ENCODE measurements at regions not wholly inside any gene's neighbourhood (a gene's known extent, or its start where the extent isn't known, plus 50 kb on each side); places are given as distances from the start of the nearest gene placed in this dataset.

GRCh38 chr4:16952896-16953630 lies 54.6 kb upstream of the LDB2 start:
- Histone ChIP-seq H3K36me3 (no peaks in the 10 kb centered on the region), H3K9me3 (no peaks in the 10 kb centered on the region), H3K27ac (no peak overlapping the region), H3K27me3 (replicated peaks; ENCODE audit: insufficient read depth) (no peaks in the 10 kb centered on the region), H3K4me1 (replicated peaks) (no peaks in the 10 kb centered on the region), H3K4me3 (no peak overlapping the region)
- TF ChIP-seq POLR2AphosphoS5 (IDR thresholded peaks at IDR 0.05) (no peak), POLR2A (IDR thresholded peaks at IDR 0.05) (no peak), CTCF (IDR thresholded peaks at IDR 0.05) (no peak)
- 25% methylated on average over 1 of the region's 1 CpG for WGBS
- no peak for DNase-seq (ENCODE audit: low spot score)
- intact Hi-C loops (cut with DNase I), result no loop called here

DNA sequence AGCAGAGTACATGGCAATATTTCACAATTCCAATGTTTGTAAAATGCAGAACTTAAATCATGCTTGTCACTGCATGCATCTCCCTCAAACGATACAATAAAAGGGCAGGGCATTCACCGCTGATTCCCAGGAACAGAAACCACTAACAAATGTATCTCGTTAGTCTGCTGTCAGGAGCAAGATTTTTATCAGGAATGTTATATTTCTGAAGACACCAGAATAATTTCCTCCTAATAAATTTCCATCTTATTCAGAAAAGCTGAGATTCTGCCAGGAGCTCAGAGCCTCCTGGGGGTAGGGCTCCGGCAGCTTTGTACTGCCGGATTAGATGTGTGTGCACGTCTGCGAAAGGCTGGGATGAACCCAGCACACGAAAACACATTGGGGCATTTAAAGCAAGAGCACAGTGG lies 54.0 kb upstream of the LDB2 start:
- DNase-seq (ENCODE audit: low spot score), result no peak
- WGBS, result 2% methylated on average over 8 of the region's 8 CpGs
- Histone ChIP-seq H3K4me1 (replicated peaks) (no peaks in the 10 kb centered on the region), H3K27me3 (replicated peaks; ENCODE audit: insufficient read depth) (no peaks in the 10 kb centered on the region), H3K36me3 (no peaks in the 10 kb centered on the region), H3K9me3 (no peaks in the 10 kb centered on the region), H3K4me3 (no peak overlapping the region), H3K27ac (no peak overlapping the region)
- intact Hi-C loops (cut with DNase I), result no loop called here
- no peak for TF ChIP-seq POLR2AphosphoS5 (IDR thresholded peaks at IDR 0.05)
- TF ChIP-seq POLR2A (IDR thresholded peaks at IDR 0.05), result no peak
- TF ChIP-seq CTCF (IDR thresholded peaks at IDR 0.05), result no peak

Small RNAs in the stretch of these regions (small RNA-seq; reads per million reads assigned to genes)
- gene MTND5P4 (0 reads per million in 2 donors), gene SNORA75B (0 reads per million in 2 donors)

All from prostate gland (tissue), 2 donors.